ENCODE measurements at regions not wholly inside any gene's neighbourhood (a gene's known extent, or its start where the extent isn't known, plus 50 kb on each side); places are given as distances from the start of the nearest gene placed in this dataset.

DNA sequence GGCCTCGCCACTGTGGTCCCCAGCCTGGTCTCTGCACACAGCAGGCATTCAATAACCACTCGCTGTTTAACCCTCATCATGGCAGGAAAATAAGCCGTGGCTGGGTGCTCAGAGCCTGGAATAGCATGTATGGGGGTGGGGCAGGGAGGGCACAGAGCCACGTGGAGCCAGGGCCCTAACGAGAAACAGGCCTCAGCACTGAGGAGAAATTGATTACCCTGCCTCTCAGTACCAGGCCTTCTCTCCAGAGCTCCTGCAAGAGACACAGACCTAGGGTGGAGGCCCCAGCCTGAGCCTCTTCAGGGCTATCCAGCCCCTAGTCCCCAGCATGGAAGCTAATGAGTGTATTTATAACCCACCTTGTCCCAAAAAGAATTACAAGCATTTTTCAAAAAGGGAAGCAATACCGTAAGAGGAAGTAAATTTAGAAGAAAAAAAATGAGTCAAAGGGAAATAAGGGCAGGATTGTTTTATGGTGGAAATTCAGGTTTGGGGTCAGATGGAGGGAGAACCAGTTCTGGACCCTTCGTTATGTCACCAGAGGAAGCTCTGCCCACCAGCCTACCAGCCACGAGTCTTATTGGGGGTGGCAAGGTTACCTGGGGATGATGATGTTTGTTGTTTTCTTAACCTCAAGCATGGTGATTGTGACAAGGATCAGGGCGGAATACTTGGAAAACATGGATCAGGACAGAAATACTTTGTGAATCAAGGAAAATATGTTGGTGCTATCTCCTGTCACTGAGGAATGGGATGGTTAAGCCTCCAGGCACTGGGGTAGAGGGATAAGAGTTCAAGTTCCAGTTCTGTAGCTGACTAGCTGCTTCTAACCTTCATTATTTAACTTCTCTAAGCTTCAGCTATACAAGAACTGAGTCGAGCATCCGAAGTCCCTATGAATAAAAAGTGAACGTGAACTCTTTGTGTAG lies 101.9 kb upstream of the RBPJ start:
- H3K4me3 ChIP-seq (ENCODE audit: low read depth in 2 of 2, low read length in 2 of 2), result no peak overlapping the region

DNA sequence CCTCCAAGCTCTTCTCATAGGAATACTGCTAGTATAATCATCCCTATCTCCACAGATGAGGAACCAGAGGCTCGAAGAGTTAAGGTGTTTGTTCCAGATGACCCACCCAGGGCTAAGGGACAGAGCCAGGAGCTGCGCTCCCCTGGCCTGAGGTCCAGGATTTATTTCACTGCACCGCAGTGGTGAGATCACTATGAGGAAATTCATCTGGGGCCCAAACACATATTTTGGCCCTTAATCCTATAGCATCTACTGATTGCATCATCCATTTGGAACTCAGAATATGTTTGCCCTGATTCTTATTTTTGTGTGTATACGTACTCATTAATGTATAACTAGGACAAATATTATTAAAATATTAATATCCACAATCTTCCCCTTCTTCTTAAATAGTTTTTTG lies 100.1 kb upstream of the RBPJ start:
- Histone ChIP-seq H3K4me1 (ENCODE audit: control insufficient read depth, insufficient read depth, low read length) (no peaks in the 10 kb centered on the region), H3K4me3 (ENCODE audit: low read depth in 2 of 2, low read length in 2 of 2) (no peak overlapping the region), H3K27ac (ENCODE audit: low read length) (no peak overlapping the region; the same call in 1 of the 2 replicates), H3K36me3 (ENCODE audit: control insufficient read depth, insufficient read depth, low read length) (no peaks in the 10 kb centered on the region), H3K9me3 (ENCODE audit: control insufficient read depth, insufficient read depth, low read depth, low read length) (no peaks in the 10 kb centered on the region), H3K27me3 (ENCODE audit: control insufficient read depth, insufficient read depth, low read length) (no peaks in the 10 kb centered on the region)
- DNase-seq (ENCODE audit: low read depth, low spot score), result no peak
- POLR2A ChIA-PET, result no interaction called here
- ATAC-seq, result no peak
- in situ Hi-C loops (cut with HindIII; ENCODE audit: low pct_unique_long_range_greater_than_20kb, low sequenced_read_pairs) (no loop called here), intact Hi-C loops (cut with micrococcal nuclease; ENCODE audit: unreplicated experiment) (no loop called here)
- CTCF ChIA-PET, result no interaction called here
- TF ChIP-seq POLR2AphosphoS5 (IDR thresholded peaks at IDR 0.05; ENCODE audit: low read depth, low read length) (no peak), TCF7L2 (IDR thresholded peaks at IDR 0.05; ENCODE audit: low read depth, low read length) (no peak), SIN3A (IDR thresholded peaks at IDR 0.05; ENCODE audit: borderline replicate concordance, insufficient read depth, low read depth, low read length) (no peak)
- TF ChIP-seq, protein P1, sequence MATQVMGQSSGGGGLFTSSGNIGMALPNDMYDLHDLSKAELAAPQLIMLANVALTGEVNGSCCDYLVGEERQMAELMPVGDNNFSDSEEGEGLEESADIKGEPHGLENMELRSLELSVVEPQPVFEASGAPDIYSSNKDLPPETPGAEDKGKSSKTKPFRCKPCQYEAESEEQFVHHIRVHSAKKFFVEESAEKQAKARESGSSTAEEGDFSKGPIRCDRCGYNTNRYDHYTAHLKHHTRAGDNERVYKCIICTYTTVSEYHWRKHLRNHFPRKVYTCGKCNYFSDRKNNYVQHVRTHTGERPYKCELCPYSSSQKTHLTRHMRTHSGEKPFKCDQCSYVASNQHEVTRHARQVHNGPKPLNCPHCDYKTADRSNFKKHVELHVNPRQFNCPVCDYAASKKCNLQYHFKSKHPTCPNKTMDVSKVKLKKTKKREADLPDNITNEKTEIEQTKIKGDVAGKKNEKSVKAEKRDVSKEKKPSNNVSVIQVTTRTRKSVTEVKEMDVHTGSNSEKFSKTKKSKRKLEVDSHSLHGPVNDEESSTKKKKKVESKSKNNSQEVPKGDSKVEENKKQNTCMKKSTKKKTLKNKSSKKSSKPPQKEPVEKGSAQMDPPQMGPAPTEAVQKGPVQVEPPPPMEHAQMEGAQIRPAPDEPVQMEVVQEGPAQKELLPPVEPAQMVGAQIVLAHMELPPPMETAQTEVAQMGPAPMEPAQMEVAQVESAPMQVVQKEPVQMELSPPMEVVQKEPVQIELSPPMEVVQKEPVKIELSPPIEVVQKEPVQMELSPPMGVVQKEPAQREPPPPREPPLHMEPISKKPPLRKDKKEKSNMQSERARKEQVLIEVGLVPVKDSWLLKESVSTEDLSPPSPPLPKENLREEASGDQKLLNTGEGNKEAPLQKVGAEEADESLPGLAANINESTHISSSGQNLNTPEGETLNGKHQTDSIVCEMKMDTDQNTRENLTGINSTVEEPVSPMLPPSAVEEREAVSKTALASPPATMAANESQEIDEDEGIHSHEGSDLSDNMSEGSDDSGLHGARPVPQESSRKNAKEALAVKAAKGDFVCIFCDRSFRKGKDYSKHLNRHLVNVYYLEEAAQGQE (IDR thresholded peaks at IDR 0.05; ENCODE audit: insufficient read depth in 1 of 2, low read depth in 2 of 2, low read length in 1 of 2), result no peak
- TF ChIP-seq, protein P2, sequence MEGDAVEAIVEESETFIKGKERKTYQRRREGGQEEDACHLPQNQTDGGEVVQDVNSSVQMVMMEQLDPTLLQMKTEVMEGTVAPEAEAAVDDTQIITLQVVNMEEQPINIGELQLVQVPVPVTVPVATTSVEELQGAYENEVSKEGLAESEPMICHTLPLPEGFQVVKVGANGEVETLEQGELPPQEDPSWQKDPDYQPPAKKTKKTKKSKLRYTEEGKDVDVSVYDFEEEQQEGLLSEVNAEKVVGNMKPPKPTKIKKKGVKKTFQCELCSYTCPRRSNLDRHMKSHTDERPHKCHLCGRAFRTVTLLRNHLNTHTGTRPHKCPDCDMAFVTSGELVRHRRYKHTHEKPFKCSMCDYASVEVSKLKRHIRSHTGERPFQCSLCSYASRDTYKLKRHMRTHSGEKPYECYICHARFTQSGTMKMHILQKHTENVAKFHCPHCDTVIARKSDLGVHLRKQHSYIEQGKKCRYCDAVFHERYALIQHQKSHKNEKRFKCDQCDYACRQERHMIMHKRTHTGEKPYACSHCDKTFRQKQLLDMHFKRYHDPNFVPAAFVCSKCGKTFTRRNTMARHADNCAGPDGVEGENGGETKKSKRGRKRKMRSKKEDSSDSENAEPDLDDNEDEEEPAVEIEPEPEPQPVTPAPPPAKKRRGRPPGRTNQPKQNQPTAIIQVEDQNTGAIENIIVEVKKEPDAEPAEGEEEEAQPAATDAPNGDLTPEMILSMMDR (IDR thresholded peaks at IDR 0.05), result no peak
- no TSS peak for BruUV-seq (replicated peaks)

More for the DNA sequence above, 101.9 kb upstream of the RBPJ start:
- Histone ChIP-seq H3K27me3 (ENCODE audit: control insufficient read depth, insufficient read depth, low read length) (no peaks in the 10 kb centered on the region), H3K27ac (ENCODE audit: low read length) (no peak overlapping the region), H3K36me3 (ENCODE audit: control insufficient read depth, insufficient read depth, low read length) (no peaks in the 10 kb centered on the region), H3K4me1 (ENCODE audit: control insufficient read depth, insufficient read depth, low read length) (no peaks in the 10 kb centered on the region), H3K9me3 (ENCODE audit: control insufficient read depth, insufficient read depth, low read depth, low read length) (no peaks in the 10 kb centered on the region)
- TF ChIP-seq SIN3A (IDR thresholded peaks at IDR 0.05; ENCODE audit: borderline replicate concordance, insufficient read depth, low read depth, low read length) (no peak), POLR2AphosphoS5 (IDR thresholded peaks at IDR 0.05; ENCODE audit: low read depth, low read length) (no peak), TCF7L2 (IDR thresholded peaks at IDR 0.05; ENCODE audit: low read depth, low read length) (no peak)
- TF ChIP-seq, protein P1 (IDR thresholded peaks at IDR 0.05; ENCODE audit: insufficient read depth in 1 of 2, low read depth in 2 of 2, low read length in 1 of 2), result no peak
- TF ChIP-seq, protein P2 (IDR thresholded peaks at IDR 0.05), result no peak
- intact Hi-C loops (cut with micrococcal nuclease; ENCODE audit: unreplicated experiment) (no loop called here), in situ Hi-C loops (cut with HindIII; ENCODE audit: low pct_unique_long_range_greater_than_20kb, low sequenced_read_pairs) (no loop called here)
- ChIA-PET CTCF (no interaction called here), POLR2A (no interaction called here)
- BruUV-seq (replicated peaks), result no TSS peak
- DNase-seq (ENCODE audit: low read depth, low spot score), result no peak
- no peak for ATAC-seq

All from Panc1 (cell line).